ENCODE measurements at regions not wholly inside any gene's neighbourhood (a gene's known extent, or its start where the extent isn't known, plus 50 kb on each side); places are given as distances from the start of the nearest gene placed in this dataset.

DNA sequence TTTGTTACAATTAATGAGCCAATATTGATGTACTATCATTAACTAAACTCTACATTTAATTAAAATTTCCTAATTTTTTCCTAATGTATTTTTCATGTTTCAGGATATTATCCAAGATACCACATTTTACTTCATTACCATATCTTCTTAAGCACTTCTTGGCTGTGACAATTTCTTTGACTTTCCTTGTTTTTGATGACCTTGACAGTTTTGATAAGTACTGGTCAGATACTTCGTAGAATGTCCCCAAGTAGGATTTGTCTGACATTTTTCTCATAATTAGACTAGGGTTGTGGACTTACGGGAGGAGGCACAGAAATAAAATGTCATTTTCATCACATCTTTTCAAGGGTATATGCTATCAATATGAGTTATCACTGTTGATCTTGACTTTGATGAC, 700.9 kb downstream of the BCL11B start:
- TF ChIP-seq, protein P1, sequence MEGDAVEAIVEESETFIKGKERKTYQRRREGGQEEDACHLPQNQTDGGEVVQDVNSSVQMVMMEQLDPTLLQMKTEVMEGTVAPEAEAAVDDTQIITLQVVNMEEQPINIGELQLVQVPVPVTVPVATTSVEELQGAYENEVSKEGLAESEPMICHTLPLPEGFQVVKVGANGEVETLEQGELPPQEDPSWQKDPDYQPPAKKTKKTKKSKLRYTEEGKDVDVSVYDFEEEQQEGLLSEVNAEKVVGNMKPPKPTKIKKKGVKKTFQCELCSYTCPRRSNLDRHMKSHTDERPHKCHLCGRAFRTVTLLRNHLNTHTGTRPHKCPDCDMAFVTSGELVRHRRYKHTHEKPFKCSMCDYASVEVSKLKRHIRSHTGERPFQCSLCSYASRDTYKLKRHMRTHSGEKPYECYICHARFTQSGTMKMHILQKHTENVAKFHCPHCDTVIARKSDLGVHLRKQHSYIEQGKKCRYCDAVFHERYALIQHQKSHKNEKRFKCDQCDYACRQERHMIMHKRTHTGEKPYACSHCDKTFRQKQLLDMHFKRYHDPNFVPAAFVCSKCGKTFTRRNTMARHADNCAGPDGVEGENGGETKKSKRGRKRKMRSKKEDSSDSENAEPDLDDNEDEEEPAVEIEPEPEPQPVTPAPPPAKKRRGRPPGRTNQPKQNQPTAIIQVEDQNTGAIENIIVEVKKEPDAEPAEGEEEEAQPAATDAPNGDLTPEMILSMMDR (conservative IDR thresholded peaks at IDR 0.05; ENCODE audit: low read depth, low read length): no peak
- TF ChIP-seq RAD21 (IDR thresholded peaks at IDR 0.05; ENCODE audit: low read length): no peak
- TF ChIP-seq POLR2A (IDR thresholded peaks at IDR 0.05; ENCODE audit: low read depth, low read length): no peak
- TF ChIP-seq SMC3 (IDR thresholded peaks at IDR 0.05; ENCODE audit: low read depth, low read length): no peak
- no peak for TF ChIP-seq CEBPB (IDR thresholded peaks at IDR 0.05; ENCODE audit: low read depth, low read length)
- peak; percentile 71 for TF ChIP-seq MAFK (IDR thresholded peaks at IDR 0.05; ENCODE audit: low read depth, low read length)
- no peak for TF ChIP-seq CHD1 (IDR thresholded peaks at IDR 0.05; ENCODE audit: low read depth, low read length)

Data from IMR-90 (cell line).